MM.1S (cell line): ENCODE measurements at regions not wholly inside any gene's neighbourhood (a gene's known extent, or its start where the extent isn't known, plus 50 kb on each side); places are given as distances from the start of the nearest gene placed in this dataset.

Source experiments
- DNase-seq: peaks from one replicate; pipeline ENCODE4 v3.0.0-alpha.2; 2015
- H2AFZ ChIP-seq: fragments of 300-600 bp; sonication (generic); 2 replicates; pipeline ENCODE4 v1.6.0; 2016; ENCODE audit warnings: antibody characterized with exemption, low read length
- H3F3A ChIP-seq: fragments of 300-600 bp; sonication (generic); 2 replicates; pipeline ENCODE4 v1.6.1; 2016; ENCODE audit warnings: mild to moderate bottlenecking, antibody characterized with exemption, low read length, moderate library complexity, mixed read lengths; ENCODE audit not compliant: insufficient read depth
- H3K27ac ChIP-seq: fragments of 300-600 bp; sonication (generic); 2 replicates; pipeline ENCODE4 v1.5.1; 2016; ENCODE audit warnings: mild to moderate bottlenecking, low read length
- H3K27me3 ChIP-seq: fragments of 300-600 bp; sonication (generic); replicated peaks from 2 replicates; pipeline ENCODE4 v1.6.0; 2016; ENCODE audit warnings: low read length; ENCODE audit not compliant: insufficient read depth
- H3K36me3 ChIP-seq: fragments of 300-600 bp; sonication (generic); replicated peaks from 2 replicates; pipeline ENCODE4 v1.6.1; 2016; ENCODE audit warnings: mild to moderate bottlenecking, low read length, mixed read lengths; ENCODE audit not compliant: insufficient read depth
- H3K4me1 ChIP-seq: fragments of 300-600 bp; sonication (generic); 2 replicates; pipeline ENCODE4 v1.6.1; 2016; ENCODE audit warnings: low read length, mixed read lengths
- H3K4me2 ChIP-seq: fragments of 300-600 bp; sonication (generic); 2 replicates; pipeline ENCODE4 v1.6.0; 2016; ENCODE audit warnings: low read depth, low read length
- H3K4me3 ChIP-seq: fragments of 300-600 bp; sonication (generic); 2 replicates; pipeline ENCODE4 v1.5.1; 2016; ENCODE audit warnings: low read length, mixed read lengths
- H3K79me2 ChIP-seq: fragments of 300-600 bp; sonication (generic); 2 replicates; pipeline ENCODE4 v1.6.1; 2016; ENCODE audit warnings: mixed run types, low read length, mixed read lengths
- H3K9ac ChIP-seq: fragments of 300-600 bp; sonication (generic); 2 replicates; pipeline ENCODE4 v1.6.1; 2016; ENCODE audit warnings: low read length, mixed read lengths
- H3K9me2 ChIP-seq: fragments of 300-600 bp; sonication (generic); replicated peaks from 2 replicates; pipeline ENCODE4 v1.6.1; 2016; ENCODE audit warnings: mild to moderate bottlenecking, low read length, mixed read lengths; ENCODE audit not compliant: insufficient read depth
- H3K9me3 ChIP-seq: fragments of 300-600 bp; sonication (generic); replicated peaks from 2 replicates; pipeline ENCODE4 v1.6.1; 2016; ENCODE audit warnings: mild to moderate bottlenecking, low read length, mixed read lengths; ENCODE audit not compliant: insufficient read depth
- H4K20me1 ChIP-seq: fragments of 300-600 bp; sonication (generic); 2 replicates; pipeline ENCODE4 v1.6.1; 2016; ENCODE audit warnings: mild to moderate bottlenecking, low read length, moderate library complexity, mixed read lengths; ENCODE audit not compliant: insufficient read depth
- CTCF ChIP-seq: fragments of 300-600 bp; sonication (generic); IDR thresholded peaks from 2 replicates; pipeline ENCODE4 v1.5.1; 2016; ENCODE audit warnings: antibody characterized with exemption, low read length, mixed read lengths
- EZH2 ChIP-seq: fragments of 300-600 bp; sonication (generic); optimal IDR thresholded peaks from 2 replicates; pipeline ENCODE3; 2017; ENCODE audit warnings: low read depth, mild to moderate bottlenecking, antibody characterized with exemption, low read length, mixed read lengths
- EZH2phosphoT487 ChIP-seq: fragments of 300-600 bp; sonication (generic); IDR thresholded peaks from 2 replicates; pipeline ENCODE4 v1.6.1; 2018; ENCODE audit warnings: antibody characterized with exemption, low read length

- Histone ChIP-seq H2AFZ (no peak overlapping the region), H3K4me1 (no peaks in the 10 kb centered on the region), H3K9me3 (no peaks in the 10 kb centered on the region), H3K9ac (no peak overlapping the region), H3K36me3 (no peaks in the 10 kb centered on the region), H3K4me2 (no peak overlapping the region), H3K27me3 (no peaks in the 10 kb centered on the region), H3K79me2 (no peaks in the 10 kb centered on the region), H3K4me3 (no peak overlapping the region), H3K9me2 (no peaks in the 10 kb centered on the region), H4K20me1 (no peaks in the 10 kb centered on the region), H3F3A (no peaks in the 10 kb centered on the region), H3K27ac (no peak overlapping the region)
- no peak for DNase-seq
- TF ChIP-seq CTCF (no peak), EZH2 (no peak), EZH2phosphoT487 (no peak)
Observed at GRCh38 chr2:122422384-122422991, 667.0 kb downstream of the TSN start.

GRCh38 chr2:122423934-122424333 is 668.5 kb downstream of the TSN start:
- H3K9me3 ChIP-seq, result no peaks in the 10 kb centered on the region
- no peaks in the 10 kb centered on the region for H3K4me1 ChIP-seq
- H4K20me1 ChIP-seq, result no peaks in the 10 kb centered on the region
- DNase-seq, result no peak
- H3K27ac ChIP-seq, result no peak overlapping the region
- H3K9ac ChIP-seq, result no peak overlapping the region
- H2AFZ ChIP-seq, result no peak overlapping the region
- H3F3A ChIP-seq, result no peaks in the 10 kb centered on the region
- H3K4me2 ChIP-seq, result no peak overlapping the region
- no peaks in the 10 kb centered on the region for H3K9me2 ChIP-seq
- no peak overlapping the region for H3K4me3 ChIP-seq
- no peaks in the 10 kb centered on the region for H3K79me2 ChIP-seq
- no peak for TF ChIP-seq EZH2
- no peak for TF ChIP-seq CTCF
- TF ChIP-seq EZH2phosphoT487, result no peak
- H3K36me3 ChIP-seq, result no peaks in the 10 kb centered on the region
- H3K27me3 ChIP-seq, result no peaks in the 10 kb centered on the region

- no peak overlapping the region for H3K27ac ChIP-seq
- DNase-seq, result no peak
- H3K9me3 ChIP-seq, result no peaks in the 10 kb centered on the region
- TF ChIP-seq EZH2phosphoT487, result no peak
- TF ChIP-seq CTCF, result no peak
- TF ChIP-seq EZH2, result no peak
- no peaks in the 10 kb centered on the region for H4K20me1 ChIP-seq
- no peaks in the 10 kb centered on the region for H3F3A ChIP-seq
- no peaks in the 10 kb centered on the region for H3K4me1 ChIP-seq
- H3K79me2 ChIP-seq, result no peaks in the 10 kb centered on the region
- H3K9me2 ChIP-seq, result no peaks in the 10 kb centered on the region
- H3K27me3 ChIP-seq, result no peaks in the 10 kb centered on the region
- H3K36me3 ChIP-seq, result no peaks in the 10 kb centered on the region
- H3K9ac ChIP-seq, result no peak overlapping the region
- no peak overlapping the region for H2AFZ ChIP-seq
- no peak overlapping the region for H3K4me2 ChIP-seq
- no peak overlapping the region for H3K4me3 ChIP-seq
Observed at GRCh38 chr2:122433123-122433754, 677.8 kb downstream of the TSN start.
